GM19035 (cell line): ENCODE measurements at regions not wholly inside any gene's neighbourhood (a gene's known extent, or its start where the extent isn't known, plus 50 kb on each side); places are given as distances from the start of the nearest gene placed in this dataset.

Experiments used
- ATAC-seq: cut with Tn5 transposase; IDR thresholded peaks from one replicate; pipeline ENCODE4 v1.9.1; 2021; ENCODE audit not compliant: unreplicated experiment

GRCh38 chr4:57916479-57916878 is 806.3 kb upstream of the IGFBP7 start:
- ATAC-seq, result no peak

GRCh38 chr4:57911203-57911602 is 801.0 kb upstream of the IGFBP7 start:
- ATAC-seq, result no peak

- ATAC-seq, result no peak
Observed at GRCh38 chr4:57910151-57910550, 800.0 kb upstream of the IGFBP7 start.

GRCh38 chr4:57905965-57906364 is 795.8 kb upstream of the IGFBP7 start:
- ATAC-seq, result no peak

GRCh38 chr4:57877047-57877458 is 766.9 kb upstream of the IGFBP7 start:
- no peak for ATAC-seq

- no peak for ATAC-seq
Observed at GRCh38 chr4:57875829-57876392, 765.7 kb upstream of the IGFBP7 start.

- peak; percentile 59 for ATAC-seq
Observed at GRCh38 chr4:57866468-57867171, 756.4 kb upstream of the IGFBP7 start.

- peak; percentile 91 for ATAC-seq
Observed at GRCh38 chr4:57865264-57865663, 755.1 kb upstream of the IGFBP7 start.

GRCh38 chr4:57854748-57855147 is 744.6 kb upstream of the IGFBP7 start:
- peak; percentile 94 for ATAC-seq

GRCh38 chr4:57850141-57850540 is 740.0 kb upstream of the IGFBP7 start:
- no peak for ATAC-seq

GRCh38 chr4:57832083-57832482 is 721.9 kb upstream of the IGFBP7 start:
- no peak for ATAC-seq

GRCh38 chr4:57789666-57790065 is 679.5 kb upstream of the IGFBP7 start:
- ATAC-seq, result no peak

- ATAC-seq, result no peak
Observed at GRCh38 chr4:57777876-57778275, 667.7 kb upstream of the IGFBP7 start.

GRCh38 chr4:57774681-57775080 is 664.5 kb upstream of the IGFBP7 start:
- ATAC-seq, result no peak

GRCh38 chr4:57774171-57774570 is 664.0 kb upstream of the IGFBP7 start:
- no peak for ATAC-seq

GRCh38 chr4:57766341-57766740 is 656.2 kb upstream of the IGFBP7 start:
- no peak for ATAC-seq

- ATAC-seq, result no peak
Observed at GRCh38 chr4:57764856-57765255, 654.7 kb upstream of the IGFBP7 start.

GRCh38 chr4:57763070-57763469 is 652.9 kb upstream of the IGFBP7 start:
- no peak for ATAC-seq

GRCh38 chr4:57740625-57741190 is 630.5 kb upstream of the IGFBP7 start:
- ATAC-seq, result no peak

- no peak for ATAC-seq
Observed at GRCh38 chr4:57736781-57737180, 626.6 kb upstream of the IGFBP7 start.

- no peak for ATAC-seq
Observed at GRCh38 chr4:57734104-57734670, 624.0 kb upstream of the IGFBP7 start.
